Brain microvascular endothelial cell (primary cell): ENCODE measurements at regions not wholly inside any gene's neighbourhood (a gene's known extent, or its start where the extent isn't known, plus 50 kb on each side); places are given as distances from the start of the nearest gene placed in this dataset.

Source experiments
- DNase-seq: peaks from one replicate; pipeline ENCODE4 v3.0.0-alpha.2; 2020
- H3K27ac ChIP-seq: fragments of 250-450 bp; sonication (Bioruptor Pico); 2 replicates; pipeline ENCODE4 v1.5.1; 2020; ENCODE audit warnings: mild to moderate bottlenecking, moderate library complexity
- H3K27me3 ChIP-seq: fragments of 250-450 bp; sonication (Bioruptor Pico); replicated peaks from 2 replicates; pipeline ENCODE4 v1.5.1; 2020; ENCODE audit warnings: mild to moderate bottlenecking
- H3K36me3 ChIP-seq: fragments of 250-450 bp; sonication (Bioruptor Pico); replicated peaks from 2 replicates; pipeline ENCODE4 v1.5.1; 2020; ENCODE audit warnings: mild to moderate bottlenecking
- H3K4me3 ChIP-seq: 2 replicates; pipeline ENCODE4 v1.5.1; 2011; ENCODE audit warnings: low read depth, mild to moderate bottlenecking, control low read depth, low read length, moderate library complexity
- CTCF ChIP-seq: IDR thresholded peaks from 2 replicates; pipeline ENCODE4 v1.5.1; 2011; ENCODE audit warnings: low read depth, mild to moderate bottlenecking, moderate library complexity, low read length, control low read depth, inconsistent platforms; ENCODE audit errors: missing control alignments
- in situ Hi-C: cut with HindIII; loops from 2 replicates; pipeline ENCODE4 v1.10.0; 2017; ENCODE audit warnings: low sequenced_read_pairs, low pct_ligation_motif_present

GRCh38 chr5:144060598-144060997, 109.9 kb downstream of the YIPF5 start:
- no peak for DNase-seq
- H3K27ac ChIP-seq: no peak overlapping the region
- TF ChIP-seq CTCF: no peak

GRCh38 chr5:144065786-144066185, 104.7 kb downstream of the YIPF5 start:
- in situ Hi-C loops: no loop called here
- H3K4me3 ChIP-seq: no peak overlapping the region
- TF ChIP-seq CTCF: no peak
- H3K36me3 ChIP-seq: no peaks in the 10 kb centered on the region
- no peaks in the 10 kb centered on the region for H3K27me3 ChIP-seq
- no peak overlapping the region for H3K27ac ChIP-seq
- DNase-seq: no peak

More at GRCh38 chr5:144060598-144060997, 109.9 kb downstream of the YIPF5 start:
- Histone ChIP-seq H3K27me3 (no peaks in the 10 kb centered on the region), H3K36me3 (no peaks in the 10 kb centered on the region), H3K4me3 (no peak overlapping the region)
- in situ Hi-C loops: no loop called here

- no peak for TF ChIP-seq CTCF
- in situ Hi-C loops: no loop called here
- H3K36me3 ChIP-seq: no peaks in the 10 kb centered on the region
- no peak overlapping the region for H3K27ac ChIP-seq
- no peak overlapping the region for H3K4me3 ChIP-seq
- H3K27me3 ChIP-seq: no peaks in the 10 kb centered on the region
- DNase-seq: peak; percentile 32
Observed at GRCh38 chr5:144072518-144072927, 97.9 kb downstream of the YIPF5 start.

- no peak for DNase-seq
- Histone ChIP-seq H3K27ac (no peak overlapping the region), H3K4me3 (no peak overlapping the region), H3K36me3 (no peaks in the 10 kb centered on the region), H3K27me3 (no peaks in the 10 kb centered on the region)
- no peak for TF ChIP-seq CTCF
- in situ Hi-C loops: no loop called here
Observed at GRCh38 chr5:144076521-144077083, 93.9 kb downstream of the YIPF5 start.

GRCh38 chr5:144083185-144083584, 87.3 kb downstream of the YIPF5 start:
- no peak for DNase-seq
- H3K4me3 ChIP-seq: no peak overlapping the region
- no peak for TF ChIP-seq CTCF
- H3K27me3 ChIP-seq: no peaks in the 10 kb centered on the region
- in situ Hi-C loops: no loop called here
- no peaks in the 10 kb centered on the region for H3K36me3 ChIP-seq
- no peak overlapping the region for H3K27ac ChIP-seq

- TF ChIP-seq CTCF: no peak
- no peak overlapping the region for H3K4me3 ChIP-seq
- H3K27me3 ChIP-seq: no peaks in the 10 kb centered on the region
- no peak for DNase-seq
- in situ Hi-C loops: no loop called here
- no peak overlapping the region for H3K27ac ChIP-seq
- no peaks in the 10 kb centered on the region for H3K36me3 ChIP-seq
Observed at GRCh38 chr5:144084971-144085370, 85.5 kb downstream of the YIPF5 start.
